ENCODE measurements at regions not wholly inside any gene's neighbourhood (a gene's known extent, or its start where the extent isn't known, plus 50 kb on each side); places are given as distances from the start of the nearest gene placed in this dataset.

GRCh38 chr5:19241690-19242089 lies 746.3 kb downstream of the CDH18 start (continued):
- TF ChIP-seq ZNF407 (IDR thresholded peaks at IDR 0.05; ENCODE audit: low read depth) (no peak), ZNF175 (CRISPR knock-in tag; IDR thresholded peaks at IDR 0.05; ENCODE audit: low read depth) (peak; percentile 72), CREB1 (IDR thresholded peaks at IDR 0.05) (no peak), CREB1 (CRISPR knock-in tag; IDR thresholded peaks at IDR 0.05) (no peak), TCF3 (CRISPR knock-in tag; IDR thresholded peaks at IDR 0.05) (no peak), TGIF2 (CRISPR knock-in tag; IDR thresholded peaks at IDR 0.05) (no peak), ZNF57 (CRISPR knock-in tag; IDR thresholded peaks at IDR 0.05) (peak; percentile 87; the same call in 1 of the 2 replicates), HOMEZ (CRISPR knock-in tag; IDR thresholded peaks at IDR 0.05) (no peak), ZNF174 (CRISPR knock-in tag; IDR thresholded peaks at IDR 0.05) (no peak), HIVEP1 (CRISPR knock-in tag; IDR thresholded peaks at IDR 0.05) (no peak)
